Liver (tissue), 3 donors: ENCODE measurements at regions not wholly inside any gene's neighbourhood (a gene's known extent, or its start where the extent isn't known, plus 50 kb on each side); places are given as distances from the start of the nearest gene placed in this dataset.

Experiments
- CTCF ChIP-seq: fragments of 150-350 bp; IDR thresholded peaks from 2 replicates; pipeline ENCODE4 v1.5.1; 2017; ENCODE audit warnings: improper control_type of control experiment, low read depth, low read length; ENCODE audit not compliant: missing input control
- EGR1 ChIP-seq, 2 donors: IDR thresholded peaks; 2 replicates each; pipeline ENCODE4 v1.6.1; 2016 to 2018; ENCODE audit warnings: antibody characterized with exemption in 2 of 2, low read depth in 2 of 2
- GABPA ChIP-seq, 2 donors: IDR thresholded peaks in 1 of 2; conservative IDR thresholded peaks in 1 of 2; 2 replicates each; pipeline ENCODE4 v1.6.1; 2016; ENCODE audit warnings: antibody characterized with exemption in 2 of 2, mild to moderate bottlenecking in 1 of 2, moderate library complexity in 1 of 2
- HNF4A ChIP-seq, 2 donors: conservative IDR thresholded peaks; 2 replicates each; pipeline ENCODE4 v1.6.1; 2016; ENCODE audit warnings: antibody characterized with exemption in 2 of 2, mild to moderate bottlenecking in 2 of 2
- JUND ChIP-seq, 2 donors: IDR thresholded peaks; 2 replicates each; pipeline ENCODE4 v1.6.1; 2016; ENCODE audit warnings: antibody characterized with exemption in 2 of 2
- MAX ChIP-seq: IDR thresholded peaks from 2 replicates; pipeline ENCODE4 v1.6.1; 2016; ENCODE audit warnings: antibody characterized with exemption
- RAD21 ChIP-seq, 2 donors: IDR thresholded peaks; 2 replicates each; pipeline ENCODE4 v1.6.1; 2016; ENCODE audit warnings: antibody characterized with exemption in 2 of 2, mild to moderate bottlenecking in 2 of 2
- REST ChIP-seq: IDR thresholded peaks from 2 replicates; pipeline ENCODE4 v1.6.1; 2016; ENCODE audit warnings: antibody characterized with exemption, mild to moderate bottlenecking
- RXRA ChIP-seq, 2 donors: IDR thresholded peaks; 2 replicates each; pipeline ENCODE4 v1.6.1; 2017 to 2018; ENCODE audit warnings: antibody characterized with exemption in 2 of 2, mild to moderate bottlenecking in 1 of 2
- SP1 ChIP-seq: IDR thresholded peaks from 2 replicates; pipeline ENCODE4 v1.6.1; 2018; ENCODE audit warnings: antibody characterized with exemption, mild to moderate bottlenecking
- TAF1 ChIP-seq: conservative IDR thresholded peaks from 2 replicates; pipeline ENCODE4 v1.6.1; 2016; ENCODE audit warnings: antibody characterized with exemption, mild to moderate bottlenecking
- YY1 ChIP-seq: IDR thresholded peaks from 2 replicates; pipeline ENCODE4 v1.6.1; 2016; ENCODE audit warnings: antibody characterized with exemption, mild to moderate bottlenecking
- ZBTB33 ChIP-seq: IDR thresholded peaks from 2 replicates; pipeline ENCODE4 v1.6.1; 2016; ENCODE audit warnings: antibody characterized with exemption
- donor health status: healthy.
- donor health status: healthy.

- no peak for TF ChIP-seq CTCF
- no peak for TF ChIP-seq JUND (IDR thresholded peaks at IDR 0.05)
- TF ChIP-seq RXRA (IDR thresholded peaks at IDR 0.05): no peak
- TF ChIP-seq REST: no peak
- no peak for TF ChIP-seq MAX
- TF ChIP-seq YY1: no peak
- TF ChIP-seq EGR1 (IDR thresholded peaks at IDR 0.05; ENCODE audit: low read depth in 2 of 2): no peak
- no peak for TF ChIP-seq TAF1
- no peak for TF ChIP-seq GABPA (IDR thresholded peaks at IDR 0.05 in 1 of 2, conservative IDR thresholded peaks at IDR 0.05 in 1 of 2)
- no peak for TF ChIP-seq HNF4A (conservative IDR thresholded peaks at IDR 0.05)
- TF ChIP-seq RAD21 (IDR thresholded peaks at IDR 0.05): no peak
- TF ChIP-seq SP1: no peak
- no peak for TF ChIP-seq ZBTB33
Observed at GRCh38 chrX:137352101-137352660, 213.7 kb upstream of the ZIC3 start.
